Mesothelial cell of epicardium (in vitro differentiated cells): ENCODE measurements at regions not wholly inside any gene's neighbourhood (a gene's known extent, or its start where the extent isn't known, plus 50 kb on each side); places are given as distances from the start of the nearest gene placed in this dataset.

ENCODE experiments used
- DNase-seq, 2 experiments: peaks; one replicate each; pipeline ENCODE4 v3.0.0; 2021; ENCODE audit warnings: low spot score in 2 of 2; ENCODE audit not compliant: unreplicated experiment in 2 of 2
- H3K27ac Mint-ChIP-seq: 2 replicates; pipeline ENCODE4 v1.8.0; 2021; ENCODE audit warnings: mixed read lengths
- H3K27me3 Mint-ChIP-seq: 2 replicates; pipeline ENCODE4 v1.8.0; 2021; ENCODE audit warnings: low read depth, mixed read lengths
- H3K36me3 Mint-ChIP-seq: 2 replicates; pipeline ENCODE4 v1.8.0; 2021; ENCODE audit warnings: mixed read lengths
- H3K4me1 Mint-ChIP-seq: 2 replicates; pipeline ENCODE4 v1.8.0; 2021; ENCODE audit warnings: mixed read lengths
- H3K4me3 Mint-ChIP-seq: 2 replicates; pipeline ENCODE4 v1.8.0; 2021; ENCODE audit warnings: mild to moderate bottlenecking, moderate library complexity, mixed read lengths
- H3K9me3 Mint-ChIP-seq: 2 replicates; pipeline ENCODE4 v1.8.0; 2021; ENCODE audit warnings: mixed read lengths
- TF ChIP-seq, protein P1 (sequence below): fragments of 200-600 bp; sonication (generic); IDR thresholded peaks from one replicate; pipeline ENCODE4 v1.5.0; 2021; ENCODE audit warnings: antibody characterized with exemption; ENCODE audit not compliant: unreplicated experiment

- no peak for DNase-seq
- Mint-ChIP-seq H3K4me1 (no peaks in the 10 kb centered on the region), H3K9me3 (no peaks in the 10 kb centered on the region), H3K4me3 (no peak overlapping the region), H3K27ac (no peak overlapping the region), H3K27me3 (no peaks in the 10 kb centered on the region), H3K36me3 (no peaks in the 10 kb centered on the region)
- TF ChIP-seq, protein P1, sequence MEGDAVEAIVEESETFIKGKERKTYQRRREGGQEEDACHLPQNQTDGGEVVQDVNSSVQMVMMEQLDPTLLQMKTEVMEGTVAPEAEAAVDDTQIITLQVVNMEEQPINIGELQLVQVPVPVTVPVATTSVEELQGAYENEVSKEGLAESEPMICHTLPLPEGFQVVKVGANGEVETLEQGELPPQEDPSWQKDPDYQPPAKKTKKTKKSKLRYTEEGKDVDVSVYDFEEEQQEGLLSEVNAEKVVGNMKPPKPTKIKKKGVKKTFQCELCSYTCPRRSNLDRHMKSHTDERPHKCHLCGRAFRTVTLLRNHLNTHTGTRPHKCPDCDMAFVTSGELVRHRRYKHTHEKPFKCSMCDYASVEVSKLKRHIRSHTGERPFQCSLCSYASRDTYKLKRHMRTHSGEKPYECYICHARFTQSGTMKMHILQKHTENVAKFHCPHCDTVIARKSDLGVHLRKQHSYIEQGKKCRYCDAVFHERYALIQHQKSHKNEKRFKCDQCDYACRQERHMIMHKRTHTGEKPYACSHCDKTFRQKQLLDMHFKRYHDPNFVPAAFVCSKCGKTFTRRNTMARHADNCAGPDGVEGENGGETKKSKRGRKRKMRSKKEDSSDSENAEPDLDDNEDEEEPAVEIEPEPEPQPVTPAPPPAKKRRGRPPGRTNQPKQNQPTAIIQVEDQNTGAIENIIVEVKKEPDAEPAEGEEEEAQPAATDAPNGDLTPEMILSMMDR: no peak
Observed at GRCh38 chr1:71267220-71267619, 186.4 kb upstream of the ZRANB2 start.

DNA sequence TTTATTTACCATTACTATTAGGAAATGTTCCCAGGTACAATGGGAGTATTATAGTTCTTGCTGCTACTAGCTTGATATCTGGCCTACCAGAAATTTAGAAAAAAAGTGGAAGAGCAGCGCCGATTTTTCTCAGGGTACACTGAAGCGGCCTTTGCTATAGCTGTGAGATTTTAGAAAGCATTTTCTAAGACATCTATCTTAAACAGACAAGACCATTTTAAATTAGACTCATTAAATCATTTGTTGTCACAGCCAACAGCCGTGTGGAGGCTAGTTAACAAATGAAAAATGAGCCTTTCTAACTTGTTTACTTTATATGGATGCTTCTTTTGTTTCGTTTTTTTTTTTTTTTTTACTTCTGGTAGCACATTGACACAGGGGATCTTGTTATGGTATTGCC, 183.2 kb upstream of the ZRANB2 start:
- TF ChIP-seq, protein P1: no peak
- H3K27me3 Mint-ChIP-seq: no peaks in the 10 kb centered on the region
- H3K4me3 Mint-ChIP-seq: no peak overlapping the region
- no peaks in the 10 kb centered on the region for H3K4me1 Mint-ChIP-seq
- DNase-seq: no peak
- H3K27ac Mint-ChIP-seq: no peak overlapping the region
- no peaks in the 10 kb centered on the region for H3K9me3 Mint-ChIP-seq
- H3K36me3 Mint-ChIP-seq: no peaks in the 10 kb centered on the region

DNA sequence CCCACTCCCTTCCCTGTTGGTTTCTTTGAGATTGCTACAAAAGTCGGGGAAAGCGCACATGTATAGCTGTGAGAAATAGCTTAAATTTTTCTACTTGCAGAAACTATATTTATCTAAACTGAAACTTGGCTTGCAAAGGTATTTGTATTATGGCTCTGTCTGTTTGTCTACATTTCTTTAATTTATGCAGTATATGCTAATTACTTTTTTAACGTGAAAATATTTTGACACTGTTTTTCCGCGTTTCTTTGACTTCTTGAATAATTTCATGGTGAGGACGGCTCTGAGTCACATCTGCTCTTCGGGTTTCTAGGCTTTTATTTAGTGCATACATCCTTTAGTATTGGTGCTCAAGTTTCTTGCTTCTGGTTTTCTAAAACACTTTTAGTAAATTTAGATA, 182.1 kb upstream of the ZRANB2 start:
- no peak overlapping the region for H3K27ac Mint-ChIP-seq

GRCh38 chr1:71252900-71253299, 172.1 kb upstream of the ZRANB2 start:
- Mint-ChIP-seq H3K27me3 (no peaks in the 10 kb centered on the region), H3K4me3 (no peak overlapping the region), H3K4me1 (no peaks in the 10 kb centered on the region), H3K9me3 (no peaks in the 10 kb centered on the region), H3K36me3 (no peaks in the 10 kb centered on the region), H3K27ac (no peak overlapping the region)
- no peak for DNase-seq
- TF ChIP-seq, protein P1: no peak

More for the DNA sequence above, 182.1 kb upstream of the ZRANB2 start:
- TF ChIP-seq, protein P1: no peak
- Mint-ChIP-seq H3K27me3 (no peaks in the 10 kb centered on the region), H3K4me3 (no peak overlapping the region), H3K4me1 (no peaks in the 10 kb centered on the region), H3K9me3 (no peaks in the 10 kb centered on the region), H3K36me3 (no peaks in the 10 kb centered on the region)
- no peak for DNase-seq

DNA sequence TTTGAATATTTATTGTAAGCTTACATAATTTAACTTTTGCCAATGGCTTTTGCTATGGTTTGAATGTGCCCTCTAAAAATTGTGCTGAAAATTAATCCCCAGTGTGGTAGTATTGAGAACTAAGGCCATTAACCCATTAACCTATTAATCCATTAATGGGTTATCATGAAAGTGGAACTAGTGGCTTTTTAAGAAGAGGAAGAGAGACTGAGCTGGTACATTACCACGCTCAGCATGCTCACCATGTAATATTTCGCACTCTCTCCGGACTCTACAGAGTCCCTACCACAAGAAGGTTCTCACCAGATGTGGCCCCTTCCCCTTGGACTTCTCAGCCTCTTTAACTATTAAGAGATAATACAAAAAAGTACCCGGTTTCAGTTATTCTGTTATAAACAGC, 164.4 kb upstream of the ZRANB2 start:
- Mint-ChIP-seq H3K27me3 (no peaks in the 10 kb centered on the region), H3K36me3 (no peaks in the 10 kb centered on the region), H3K27ac (no peak overlapping the region), H3K9me3 (no peaks in the 10 kb centered on the region), H3K4me3 (no peak overlapping the region), H3K4me1 (no peaks in the 10 kb centered on the region)
- no peak for DNase-seq
- TF ChIP-seq, protein P1: no peak

DNA sequence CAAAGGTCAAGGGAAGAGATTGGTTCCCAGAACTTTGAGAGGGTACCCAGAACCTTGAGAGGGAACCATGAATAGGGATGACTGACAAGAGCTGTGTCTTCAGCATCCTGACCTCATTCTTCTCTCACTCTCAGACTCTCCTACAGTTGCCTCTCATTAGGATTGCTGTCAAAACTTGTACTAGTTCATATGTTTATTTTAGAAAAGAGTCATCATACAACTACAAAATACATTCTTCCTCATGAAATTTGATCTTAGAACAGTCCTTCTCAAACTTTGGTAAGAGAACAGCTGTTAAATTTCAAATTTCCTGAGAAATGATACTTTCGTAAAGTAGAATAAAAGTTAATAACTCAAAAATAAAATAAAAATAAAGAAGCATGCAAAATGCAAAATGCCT, 161.4 kb upstream of the ZRANB2 start:
- no peaks in the 10 kb centered on the region for H3K4me1 Mint-ChIP-seq

More for the DNA sequence above, 161.4 kb upstream of the ZRANB2 start:
- no peaks in the 10 kb centered on the region for H3K9me3 Mint-ChIP-seq
- H3K27ac Mint-ChIP-seq: no peak overlapping the region
- H3K36me3 Mint-ChIP-seq: no peaks in the 10 kb centered on the region
- no peak overlapping the region for H3K4me3 Mint-ChIP-seq
- no peaks in the 10 kb centered on the region for H3K27me3 Mint-ChIP-seq
- no peak for DNase-seq
- TF ChIP-seq, protein P1: no peak
